DOHH2 (cell line): ENCODE measurements at regions not wholly inside any gene's neighbourhood (a gene's known extent, or its start where the extent isn't known, plus 50 kb on each side); places are given as distances from the start of the nearest gene placed in this dataset.

ENCODE experiments used
- CTCF ChIP-seq: fragments of 200-600 bp; sonication (generic); IDR thresholded peaks from one replicate; pipeline ENCODE4 v1.5.1; 2014; ENCODE audit warnings: antibody characterized with exemption, mild to moderate bottlenecking, low read depth, low read length; ENCODE audit not compliant: poor library complexity, severe bottlenecking
- EZH2phosphoT487 ChIP-seq: fragments of 200-600 bp; sonication (generic); IDR thresholded peaks from 2 replicates; pipeline ENCODE4 v1.6.1; 2017; ENCODE audit warnings: borderline replicate concordance, mild to moderate bottlenecking, antibody characterized with exemption, low read length, moderate library complexity, mixed read lengths

GRCh38 chr9:103323699-103324098 lies 328.6 kb downstream of the CYLC2 start:
- no peak for TF ChIP-seq CTCF
- TF ChIP-seq EZH2phosphoT487: no peak
